Neural progenitor cell (in vitro differentiated cells): ENCODE measurements at regions not wholly inside any gene's neighbourhood (a gene's known extent, or its start where the extent isn't known, plus 50 kb on each side); places are given as distances from the start of the nearest gene placed in this dataset.

ENCODE experiments used
- DNase-seq: peaks from one replicate; pipeline ENCODE4 v3.0.0-alpha.2; 2016; ENCODE audit warnings: low spot score
- H2AFZ ChIP-seq: fragments of 200-600 bp; sonication (generic); replicated peaks from 2 replicates; pipeline ENCODE4 v1.6.1; 2016; ENCODE audit warnings: antibody characterized with exemption
- H3F3A ChIP-seq: fragments of 200-600 bp; sonication (generic); 2 replicates; pipeline ENCODE4 v1.6.1; 2016; ENCODE audit warnings: antibody characterized with exemption, low read depth
- H3K27ac ChIP-seq: fragments of 200-600 bp; sonication (generic); 2 replicates; pipeline ENCODE4 v1.5.1; 2016; ENCODE audit warnings: mild to moderate bottlenecking
- H3K27me3 ChIP-seq: fragments of 200-600 bp; sonication (generic); 2 replicates; pipeline ENCODE4 v1.6.1; 2016; ENCODE audit warnings: mild to moderate bottlenecking, moderate library complexity
- H3K36me3 ChIP-seq: fragments of 200-600 bp; sonication (generic); 2 replicates; pipeline ENCODE4 v1.5.1; 2016
- H3K4me1 ChIP-seq: fragments of 200-600 bp; sonication (generic); 2 replicates; pipeline ENCODE4 v1.6.1; 2016; ENCODE audit warnings: mixed run types
- H3K4me2 ChIP-seq: fragments of 200-600 bp; sonication (generic); 2 replicates; pipeline ENCODE4 v1.6.1; 2016
- H3K4me3 ChIP-seq: fragments of 200-600 bp; sonication (generic); 2 replicates; pipeline ENCODE4 v1.5.1; 2016
- H3K79me2 ChIP-seq: fragments of 200-600 bp; sonication (generic); 2 replicates; pipeline ENCODE4 v1.6.1; 2016; ENCODE audit warnings: low read depth
- H3K9ac ChIP-seq: fragments of 200-600 bp; sonication (generic); 2 replicates; pipeline ENCODE4 v1.6.1; 2016
- H3K9me3 ChIP-seq: fragments of 200-600 bp; sonication (generic); 2 replicates; pipeline ENCODE4 v1.5.1; 2016; ENCODE audit warnings: low read depth
- H4K20me1 ChIP-seq: fragments of 200-600 bp; sonication (generic); 2 replicates; pipeline ENCODE4 v1.6.1; 2016; ENCODE audit warnings: low read depth
- H3K27ac Mint-ChIP-seq: 3 replicates; pipeline ENCODE4 v1.8.0; 2021; ENCODE audit warnings: mixed read lengths
- H3K27me3 Mint-ChIP-seq: 2 replicates; pipeline ENCODE4 v1.8.0; 2022; ENCODE audit warnings: low read depth, mild to moderate bottlenecking, inconsistent platforms, moderate library complexity, mixed read lengths; ENCODE audit not compliant: insufficient read depth
- H3K36me3 Mint-ChIP-seq: 3 replicates; pipeline ENCODE4 v1.8.0; 2021; ENCODE audit warnings: mixed read lengths
- H3K4me1 Mint-ChIP-seq: 3 replicates; pipeline ENCODE4 v1.8.0; 2021; ENCODE audit warnings: mixed read lengths
- H3K4me3 Mint-ChIP-seq: 3 replicates; pipeline ENCODE4 v1.8.0; 2021; ENCODE audit warnings: mild to moderate bottlenecking, moderate library complexity, mixed read lengths
- H3K9me3 Mint-ChIP-seq: 3 replicates; pipeline ENCODE4 v1.8.0; 2020; ENCODE audit warnings: mixed read lengths
- EZH2 ChIP-seq: fragments of 200-600 bp; sonication (generic); IDR thresholded peaks from 2 replicates; pipeline ENCODE4 v1.6.1; 2017; ENCODE audit warnings: antibody characterized with exemption, mild to moderate bottlenecking, moderate library complexity
- EZH2phosphoT487 ChIP-seq: fragments of 200-600 bp; sonication (generic); IDR thresholded peaks from 2 replicates; pipeline ENCODE4 v1.6.1; 2017; ENCODE audit warnings: antibody characterized with exemption
- TF ChIP-seq, protein P1 (sequence below): fragments of 200-600 bp; sonication (generic); IDR thresholded peaks from 2 replicates; pipeline ENCODE4 v1.5.1; 2017; ENCODE audit warnings: antibody characterized with exemption, mild to moderate bottlenecking

DNA sequence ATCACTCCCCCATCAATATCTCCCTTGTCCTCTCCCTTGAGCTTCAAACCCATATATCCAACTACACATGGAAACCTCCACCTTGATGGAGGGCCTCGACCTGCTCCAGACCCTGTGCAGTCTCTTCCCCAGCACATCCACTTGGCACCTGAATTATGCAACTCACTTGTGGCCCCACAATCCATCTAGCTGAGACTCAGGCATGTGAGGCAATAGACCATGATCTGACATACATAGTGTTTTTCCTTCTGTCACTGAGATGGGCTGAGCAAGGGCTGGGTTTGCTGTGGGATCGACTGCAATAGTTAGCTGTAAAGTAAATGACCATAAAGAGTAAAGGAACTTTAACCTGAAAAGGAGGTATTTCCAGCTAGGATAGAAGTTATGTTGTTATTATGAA lies 172.9 kb upstream of the RAD23B start:
- H3F3A ChIP-seq: no peaks in the 10 kb centered on the region
- no peaks in the 10 kb centered on the region for H3K9me3 ChIP-seq
- H2AFZ ChIP-seq: no peak overlapping the region
- TF ChIP-seq, protein P1, sequence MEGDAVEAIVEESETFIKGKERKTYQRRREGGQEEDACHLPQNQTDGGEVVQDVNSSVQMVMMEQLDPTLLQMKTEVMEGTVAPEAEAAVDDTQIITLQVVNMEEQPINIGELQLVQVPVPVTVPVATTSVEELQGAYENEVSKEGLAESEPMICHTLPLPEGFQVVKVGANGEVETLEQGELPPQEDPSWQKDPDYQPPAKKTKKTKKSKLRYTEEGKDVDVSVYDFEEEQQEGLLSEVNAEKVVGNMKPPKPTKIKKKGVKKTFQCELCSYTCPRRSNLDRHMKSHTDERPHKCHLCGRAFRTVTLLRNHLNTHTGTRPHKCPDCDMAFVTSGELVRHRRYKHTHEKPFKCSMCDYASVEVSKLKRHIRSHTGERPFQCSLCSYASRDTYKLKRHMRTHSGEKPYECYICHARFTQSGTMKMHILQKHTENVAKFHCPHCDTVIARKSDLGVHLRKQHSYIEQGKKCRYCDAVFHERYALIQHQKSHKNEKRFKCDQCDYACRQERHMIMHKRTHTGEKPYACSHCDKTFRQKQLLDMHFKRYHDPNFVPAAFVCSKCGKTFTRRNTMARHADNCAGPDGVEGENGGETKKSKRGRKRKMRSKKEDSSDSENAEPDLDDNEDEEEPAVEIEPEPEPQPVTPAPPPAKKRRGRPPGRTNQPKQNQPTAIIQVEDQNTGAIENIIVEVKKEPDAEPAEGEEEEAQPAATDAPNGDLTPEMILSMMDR: no peak
- TF ChIP-seq EZH2: no peak
- no peak for TF ChIP-seq EZH2phosphoT487
- H3K79me2 ChIP-seq: no peaks in the 10 kb centered on the region
- H3K4me2 ChIP-seq: no peak overlapping the region
- Mint-ChIP-seq H3K4me3 (no peak overlapping the region), H3K27ac (no peak overlapping the region), H3K36me3 (no peaks in the 10 kb centered on the region), H3K27me3 (peaks cover 2% of the 10 kb centered on the region), H3K9me3 (no peaks in the 10 kb centered on the region), H3K4me1 (no peaks in the 10 kb centered on the region)
- no peaks in the 10 kb centered on the region for H3K27me3 ChIP-seq
- H3K4me3 ChIP-seq: no peak overlapping the region
- H3K27ac ChIP-seq: no peak overlapping the region
- H3K36me3 ChIP-seq: no peaks in the 10 kb centered on the region
- no peaks in the 10 kb centered on the region for H4K20me1 ChIP-seq
- no peak for DNase-seq
- no peaks in the 10 kb centered on the region for H3K4me1 ChIP-seq
- H3K9ac ChIP-seq: no peak overlapping the region

DNA sequence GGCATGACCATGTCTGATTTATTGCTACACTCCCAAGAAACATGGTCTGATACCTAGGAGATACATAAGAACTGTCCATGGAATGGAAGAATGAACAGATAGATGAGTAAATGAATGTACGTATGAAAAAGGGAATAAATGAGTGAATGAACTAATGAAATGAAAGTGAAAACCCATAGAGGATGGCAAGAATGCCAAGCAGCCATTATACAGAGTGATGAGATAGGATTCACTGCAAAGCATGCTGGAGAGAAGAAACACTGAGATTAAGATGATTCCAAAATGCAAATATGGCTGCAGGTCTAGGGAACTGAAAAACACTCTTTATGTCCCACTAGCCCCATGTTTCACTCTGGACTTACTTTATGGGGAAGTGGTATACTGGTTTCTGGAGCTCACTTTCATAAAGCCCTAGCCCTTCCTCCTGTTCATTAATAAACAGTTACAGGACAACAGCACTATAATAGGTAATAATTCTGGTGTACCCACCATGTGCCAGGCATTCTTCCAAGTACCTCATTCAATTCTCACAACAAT lies 170.3 kb upstream of the RAD23B start:
- TF ChIP-seq, protein P1: no peak
- no peak for TF ChIP-seq EZH2phosphoT487
- TF ChIP-seq EZH2: no peak
- no peak overlapping the region for H3K27ac Mint-ChIP-seq
- no peak overlapping the region for H3K4me3 ChIP-seq
- H3F3A ChIP-seq: no peaks in the 10 kb centered on the region
- H3K36me3 Mint-ChIP-seq: no peaks in the 10 kb centered on the region
- no peaks in the 10 kb centered on the region for H3K79me2 ChIP-seq
- no peak for DNase-seq
- H4K20me1 ChIP-seq: no peaks in the 10 kb centered on the region
- H3K27me3 Mint-ChIP-seq: peaks cover 2% of the 10 kb centered on the region
- H3K27me3 ChIP-seq: no peaks in the 10 kb centered on the region
- H2AFZ ChIP-seq: no peak overlapping the region
- H3K27ac ChIP-seq: no peak overlapping the region
- no peaks in the 10 kb centered on the region for H3K9me3 ChIP-seq
- no peaks in the 10 kb centered on the region for H3K4me1 Mint-ChIP-seq
- no peak overlapping the region for H3K9ac ChIP-seq
- H3K4me2 ChIP-seq: no peak overlapping the region
- H3K4me3 Mint-ChIP-seq: no peak overlapping the region
- H3K9me3 Mint-ChIP-seq: no peaks in the 10 kb centered on the region
- no peaks in the 10 kb centered on the region for H3K4me1 ChIP-seq
- H3K36me3 ChIP-seq: no peaks in the 10 kb centered on the region

DNA sequence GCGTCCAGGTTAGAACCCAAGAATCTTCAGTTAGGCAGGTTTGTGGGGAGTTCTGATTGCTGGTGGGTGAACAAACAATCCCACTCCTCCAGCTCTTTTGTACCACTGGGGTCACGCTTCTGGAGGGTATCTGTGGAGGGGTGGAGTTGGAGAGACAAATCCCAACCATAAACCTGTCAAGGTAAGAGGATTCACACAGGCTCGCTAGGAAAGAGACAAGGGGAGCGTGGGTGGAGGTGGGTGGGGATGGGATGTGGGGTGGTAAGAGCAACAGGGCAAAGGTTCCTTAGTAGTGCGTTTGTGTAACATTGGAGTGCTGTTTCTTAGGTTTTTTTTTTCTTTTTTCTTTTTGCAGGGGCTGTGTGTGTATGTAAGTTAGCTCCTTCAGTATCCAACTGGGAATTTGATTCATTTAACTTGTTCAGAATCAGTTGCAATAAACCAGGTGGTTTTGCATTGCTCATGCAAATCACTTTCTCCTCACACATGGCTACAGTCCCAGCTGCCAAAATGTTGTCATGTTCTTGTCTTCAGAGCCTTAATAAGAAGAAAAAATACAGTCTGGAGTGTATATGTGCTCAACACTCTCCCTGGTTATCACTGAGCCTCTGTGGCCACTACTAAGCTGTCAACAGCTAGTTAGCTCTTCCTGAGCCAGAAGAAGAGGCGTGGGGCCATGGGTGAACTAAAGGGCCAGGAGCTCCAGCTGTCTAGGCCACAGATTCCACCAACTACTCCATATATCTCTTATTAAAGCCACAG lies 164.0 kb upstream of the RAD23B start:
- no peak overlapping the region for H3K4me3 Mint-ChIP-seq
- Histone ChIP-seq H3F3A (no peaks in the 10 kb centered on the region), H3K79me2 (no peaks in the 10 kb centered on the region), H3K4me1 (no peaks in the 10 kb centered on the region), H2AFZ (no peak overlapping the region), H4K20me1 (no peaks in the 10 kb centered on the region), H3K36me3 (no peaks in the 10 kb centered on the region), H3K9ac (no peak overlapping the region), H3K4me2 (no peak overlapping the region), H3K27ac (no peak overlapping the region), H3K4me3 (no peak overlapping the region), H3K27me3 (no peaks in the 10 kb centered on the region), H3K9me3 (no peaks in the 10 kb centered on the region)
- H3K27me3 Mint-ChIP-seq: peaks cover 6% of the 10 kb centered on the region
- no peaks in the 10 kb centered on the region for H3K9me3 Mint-ChIP-seq
- TF ChIP-seq, protein P1: no peak
- TF ChIP-seq EZH2 (no peak), EZH2phosphoT487 (no peak)
- H3K36me3 Mint-ChIP-seq: no peaks in the 10 kb centered on the region
- H3K27ac Mint-ChIP-seq: no peak overlapping the region
- DNase-seq: no peak
- no peaks in the 10 kb centered on the region for H3K4me1 Mint-ChIP-seq
